GM12878 (cell line): ENCODE measurements at regions not wholly inside any gene's neighbourhood (a gene's known extent, or its start where the extent isn't known, plus 50 kb on each side); places are given as distances from the start of the nearest gene placed in this dataset.

Experiments
- ATAC-seq: fragments of 200-7000 bp; cut with Tn5 transposase; 3 replicates; pipeline ENCODE4 v1.9.1; 2020; ENCODE audit warnings: mild to moderate bottlenecking, moderate library complexity
- BruUV-seq: library from RNA; stranded (reverse); fragments of 400-500 nt; replicated peaks from 2 replicates; lab custom pipeline; 2021; lab: Mats Ljungman, UMichigan
- CTCF ChIA-PET: fragments of 300-600 bp; sonication (Branson Sonifier 250); formaldehyde crosslinking; extraction: SDS; loops from one replicate; lab custom pipeline; 2021; ENCODE audit warnings: inconsistent platforms; lab: Yijun Ruan, JAX
- POLR2A ChIA-PET: fragments of 350-600 bp; formaldehyde crosslinking; extraction: SDS; loops from one replicate; lab custom pipeline; 2021; ENCODE audit warnings: inconsistent platforms; lab: Charles Lee
- RAD21 ChIA-PET: fragments of 300-600 bp; sonication (Branson Sonifier 250); formaldehyde crosslinking; loops from one replicate; lab custom pipeline; 2023; ENCODE audit warnings: antibody characterized with exemption; ENCODE audit not compliant: unreplicated experiment; lab: Charles Lee
- SMC1A ChIA-PET: fragments of 300-600 bp; sonication (Branson Sonifier 250); formaldehyde crosslinking; loops from one replicate; lab custom pipeline; 2023; ENCODE audit not compliant: unreplicated experiment, uncharacterized antibody; lab: Charles Lee
- DNase-seq: peaks from one replicate; pipeline ENCODE4 v3.0.0-alpha.2; 2011; ENCODE audit warnings: low read depth, low spot score
- FAIRE-seq: peaks from 3 replicates; lab custom pipeline; 2011; peaks lifted over from hg19 to GRCh38; lab: Jason Lieb, UNC
- H2AFZ ChIP-seq: 2 replicates; pipeline ENCODE4 v1.6.0; 2011; ENCODE audit warnings: low read depth, low read length, control low read depth; ENCODE audit not compliant: control insufficient read depth
- H3K27ac ChIP-seq: 2 replicates; pipeline ENCODE4 v1.5.1; 2011; ENCODE audit warnings: control low read depth; ENCODE audit not compliant: control insufficient read depth, insufficient read depth
- H3K27me3 ChIP-seq, 2 experiments: replicated peaks in 1 of 2; 2 replicates each; pipeline versions ENCODE4 v1.6.0 to v1.6.1; 2011; ENCODE audit warnings: low read length in 1 of 2; ENCODE audit not compliant: control insufficient read depth in 2 of 2, insufficient read depth in 2 of 2
- H3K36me3 ChIP-seq, 2 experiments: 2 replicates each; pipeline ENCODE4 v1.5.1; 2011; ENCODE audit warnings: low read length in 1 of 2; ENCODE audit not compliant: control insufficient read depth in 2 of 2, insufficient read depth in 2 of 2
- H3K4me1 ChIP-seq: 2 replicates; pipeline ENCODE4 v1.6.1; 2011; ENCODE audit warnings: mild to moderate bottlenecking, low read length, moderate library complexity, mixed read lengths; ENCODE audit not compliant: control insufficient read depth, insufficient read depth
- H3K4me2 ChIP-seq: 2 replicates; pipeline ENCODE4 v1.6.0; 2011; ENCODE audit warnings: control low read depth; ENCODE audit not compliant: control insufficient read depth, insufficient read depth
- H3K4me3 ChIP-seq: fragments of 200-600 bp; sonication (generic); 2 replicates; pipeline ENCODE4 v1.5.1; 2016
- H3K79me2 ChIP-seq: 2 replicates; pipeline ENCODE4 v1.6.0; 2011; ENCODE audit warnings: low read length; ENCODE audit not compliant: control insufficient read depth, insufficient read depth
- H3K9ac ChIP-seq: 2 replicates; pipeline ENCODE4 v1.8.0; 2011; ENCODE audit warnings: low read length, control low read depth, mixed read lengths; ENCODE audit not compliant: control insufficient read depth, insufficient read depth
- H3K9me3 ChIP-seq: replicated peaks from 3 replicates; pipeline ENCODE4 v1.5.1; 2011; ENCODE audit warnings: mild to moderate bottlenecking, low read length; ENCODE audit not compliant: control insufficient read depth, insufficient read depth
- H4K20me1 ChIP-seq: 2 replicates; pipeline ENCODE4 v1.6.0; 2011; ENCODE audit not compliant: control insufficient read depth, insufficient read depth
- BRCA1 ChIP-seq: IDR thresholded peaks from 2 replicates; pipeline ENCODE4 v1.6.1; 2011; ENCODE audit warnings: low read depth, low read length, improper control_type of control experiment
- CBFB ChIP-seq: IDR thresholded peaks from 2 replicates; pipeline ENCODE4 v1.6.1; 2016; ENCODE audit warnings: antibody characterized with exemption, low read depth
- CEBPB ChIP-seq, 2 experiments: fragments of 150-350 bp in 1 of 2; IDR thresholded peaks; 2 replicates each; pipeline ENCODE4 v1.6.1; 2012 to 2014; ENCODE audit warnings: low read depth in 2 of 2, low read length in 2 of 2, borderline replicate concordance in 1 of 2, inconsistent platforms in 1 of 2
- EGR1 ChIP-seq, 2 experiments: IDR thresholded peaks; 1 replicate in 1 of 2; 2 replicates in 1 of 2; pipeline ENCODE4 v1.6.1; 2011 to 2012; ENCODE audit warnings: low read depth in 2 of 2, low read length in 2 of 2, borderline replicate concordance in 1 of 2, mild to moderate bottlenecking in 1 of 2, moderate library complexity in 1 of 2
- MEF2A ChIP-seq: IDR thresholded peaks from 2 replicates; pipeline ENCODE4 v1.6.1; 2011; ENCODE audit warnings: low read depth, mild to moderate bottlenecking, low read length, moderate library complexity; ENCODE audit not compliant: insufficient read depth
- MEF2B ChIP-seq: fragments of 450-650 bp; IDR thresholded peaks from 2 replicates; pipeline ENCODE4 v1.6.1; 2018; ENCODE audit warnings: mild to moderate bottlenecking, moderate library complexity; ENCODE audit not compliant: partially characterized antibody, poor library complexity, severe bottlenecking
- MTA2 ChIP-seq: fragments of 450-650 bp; IDR thresholded peaks from 2 replicates; pipeline ENCODE4 v1.6.1; 2016; ENCODE audit warnings: low read depth, mild to moderate bottlenecking, moderate library complexity
- PAX5 ChIP-seq: IDR thresholded peaks from 2 replicates; pipeline ENCODE4 v1.6.1; 2011; ENCODE audit warnings: low read depth, low read length, borderline replicate concordance
- RBBP5 ChIP-seq: fragments of 200-600 bp; sonication (generic); conservative IDR thresholded peaks from 2 replicates; pipeline ENCODE4 v1.6.1; 2016
- SPI1 ChIP-seq: IDR thresholded peaks from 2 replicates; pipeline ENCODE4 v1.6.1; 2011; ENCODE audit warnings: low read depth, mild to moderate bottlenecking, low read length, moderate library complexity, borderline replicate concordance; ENCODE audit not compliant: insufficient read depth
- STAT3 ChIP-seq: IDR thresholded peaks from 2 replicates; pipeline ENCODE4 v1.6.1; 2011; ENCODE audit warnings: low read depth, low read length, improper control_type of control experiment
- SUZ12 ChIP-seq: fragments of 200-600 bp; sonication (generic); IDR thresholded peaks from one replicate; pipeline ENCODE4 v1.6.1; 2018; ENCODE audit warnings: antibody characterized with exemption, mild to moderate bottlenecking; ENCODE audit not compliant: unreplicated experiment
- TCF12 ChIP-seq: IDR thresholded peaks from 2 replicates; pipeline ENCODE4 v1.6.1; 2011; ENCODE audit warnings: low read depth, mild to moderate bottlenecking, low read length
- TCF3 ChIP-seq: IDR thresholded peaks from 2 replicates; pipeline ENCODE4 v1.6.1; 2012; ENCODE audit warnings: low read depth, mild to moderate bottlenecking, low read length, borderline replicate concordance; ENCODE audit not compliant: insufficient read depth
- USF1 ChIP-seq: IDR thresholded peaks from 2 replicates; pipeline ENCODE4 v1.6.1; 2011; ENCODE audit warnings: borderline replicate concordance, low read depth, mild to moderate bottlenecking, moderate library complexity, mixed read lengths, low read length; ENCODE audit not compliant: insufficient read depth; ENCODE audit errors: extremely low read length
- WRNIP1 ChIP-seq: IDR thresholded peaks from 2 replicates; pipeline ENCODE4 v1.6.1; 2011; ENCODE audit warnings: low read depth, low read length, improper control_type of control experiment, borderline replicate concordance
- ZSCAN29 ChIP-seq: fragments of 450-650 bp; IDR thresholded peaks from 2 replicates; pipeline ENCODE4 v1.6.1; 2017; ENCODE audit warnings: mild to moderate bottlenecking, moderate library complexity
- WGBS: methylation state at CpG from one replicate; pipeline ENCODE4 v1.1.6; 2016; ENCODE audit warnings: low lambda C conversion rate; ENCODE audit not compliant: insufficient replicate concordance, insufficient coverage; ENCODE audit errors: missing lambda C conversion rate; 5-methylcytosine and 5-hydroxymethylcytosine counted together
- in situ Hi-C: fragments of 300-500 bp; cut with MboI; formaldehyde crosslinking; loops from 9 replicates; pipeline ENCODE4 v1.14.3; 2018; ENCODE audit warnings: mixed read lengths
- intact Hi-C: fragments of 100-400 bp; cut with micrococcal nuclease; formaldehyde crosslinking; loops from one replicate; pipeline ENCODE4 v1.14.2; 2022; ENCODE audit not compliant: unreplicated experiment
- TF ChIP-seq, protein P1 (sequence below): fragments of 450-650 bp; formaldehyde crosslinking; IDR thresholded peaks from 2 replicates; pipeline ENCODE4 v1.4.0; 2022; ENCODE audit warnings: mild to moderate bottlenecking, moderate library complexity

GRCh38 chr6:148041546-148041945 is 301.1 kb upstream of the SASH1 start:
- DNase-seq (no peak), ATAC-seq (no peak), FAIRE-seq (no peak)
- no peak for TF ChIP-seq EGR1 (IDR thresholded peaks at IDR 0.05; ENCODE audit: borderline replicate concordance in 1 of 2, low read depth in 2 of 2, low read length in 2 of 2)
- no peak for TF ChIP-seq BRCA1
- TF ChIP-seq TCF12: no peak
- no peak for TF ChIP-seq WRNIP1
- no peak for TF ChIP-seq CEBPB (IDR thresholded peaks at IDR 0.05; ENCODE audit: borderline replicate concordance in 1 of 2, low read depth in 2 of 2, low read length in 2 of 2)
- no peak for TF ChIP-seq RBBP5
- no peak for TF ChIP-seq CBFB
- TF ChIP-seq MEF2A: no peak
- no peak for TF ChIP-seq MTA2
- TF ChIP-seq SPI1: no peak
- no peak for TF ChIP-seq MEF2B
- TF ChIP-seq, protein P1, sequence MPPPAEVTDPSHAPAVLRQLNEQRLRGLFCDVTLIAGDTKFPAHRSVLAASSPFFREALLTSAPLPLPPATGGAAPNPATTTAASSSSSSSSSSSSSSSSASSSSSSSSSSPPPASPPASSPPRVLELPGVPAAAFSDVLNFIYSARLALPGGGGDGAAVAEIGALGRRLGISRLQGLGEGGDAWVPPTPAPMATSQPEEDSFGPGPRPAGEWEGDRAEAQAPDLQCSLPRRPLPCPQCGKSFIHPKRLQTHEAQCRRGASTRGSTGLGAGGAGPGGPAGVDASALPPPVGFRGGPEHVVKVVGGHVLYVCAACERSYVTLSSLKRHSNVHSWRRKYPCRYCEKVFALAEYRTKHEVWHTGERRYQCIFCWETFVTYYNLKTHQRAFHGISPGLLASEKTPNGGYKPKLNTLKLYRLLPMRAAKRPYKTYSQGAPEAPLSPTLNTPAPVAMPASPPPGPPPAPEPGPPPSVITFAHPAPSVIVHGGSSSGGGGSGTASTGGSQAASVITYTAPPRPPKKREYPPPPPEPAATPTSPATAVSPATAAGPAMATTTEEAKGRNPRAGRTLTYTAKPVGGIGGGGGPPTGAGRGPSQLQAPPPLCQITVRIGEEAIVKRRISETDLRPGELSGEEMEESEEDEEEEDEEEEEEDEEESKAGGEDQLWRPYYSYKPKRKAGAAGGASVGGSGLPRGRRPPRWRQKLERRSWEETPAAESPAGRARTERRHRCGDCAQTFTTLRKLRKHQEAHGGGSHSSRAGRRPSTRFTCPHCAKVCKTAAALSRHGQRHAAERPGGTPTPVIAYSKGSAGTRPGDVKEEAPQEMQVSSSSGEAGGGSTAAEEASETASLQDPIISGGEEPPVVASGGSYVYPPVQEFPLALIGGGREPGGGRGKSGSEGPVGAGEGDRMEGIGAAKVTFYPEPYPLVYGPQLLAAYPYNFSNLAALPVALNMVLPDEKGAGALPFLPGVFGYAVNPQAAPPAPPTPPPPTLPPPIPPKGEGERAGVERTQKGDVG: no peak
- no peak for TF ChIP-seq STAT3
- TF ChIP-seq TCF3: no peak
- no peak for TF ChIP-seq SUZ12
- TF ChIP-seq USF1: no peak
- TF ChIP-seq ZSCAN29: no peak
- TF ChIP-seq PAX5: no peak
- no TSS peak for BruUV-seq
- no peaks in the 10 kb centered on the region for H3K9me3 ChIP-seq
- ChIA-PET RAD21 (no interaction called here), CTCF (no interaction called here), SMC1A (no interaction called here), POLR2A (no interaction called here)
- intact Hi-C loops: no loop called here
- in situ Hi-C loops: no loop called here
- no peak overlapping the region for H2AFZ ChIP-seq
- H3K4me2 ChIP-seq: no peak overlapping the region
- H3K27ac ChIP-seq: no peak overlapping the region
- H4K20me1 ChIP-seq: no peaks in the 10 kb centered on the region
- H3K4me3 ChIP-seq: no peak overlapping the region
- 15% methylated on average over 4 of the region's 4 CpGs for WGBS
- no peaks in the 10 kb centered on the region for H3K36me3 ChIP-seq
- no peaks in the 10 kb centered on the region for H3K79me2 ChIP-seq
- H3K27me3 ChIP-seq: no peaks in the 10 kb centered on the region
- no peaks in the 10 kb centered on the region for H3K4me1 ChIP-seq
- H3K9ac ChIP-seq: no peak overlapping the region
